Osteoblast (primary cell): ENCODE measurements at regions not wholly inside any gene's neighbourhood (a gene's known extent, or its start where the extent isn't known, plus 50 kb on each side); places are given as distances from the start of the nearest gene placed in this dataset.

Experiments
- DNase-seq: peaks from one replicate; pipeline ENCODE4 v3.0.0; 2011; ENCODE audit warnings: low spot score, mixed read lengths; ENCODE audit not compliant: insufficient read length; ENCODE audit errors: missing footprints
- H2AFZ ChIP-seq: 2 replicates; pipeline ENCODE4 v1.6.0; 2011; ENCODE audit warnings: mild to moderate bottlenecking, low read length
- H3K27ac ChIP-seq: 2 replicates; pipeline ENCODE4 v1.5.1; 2011; ENCODE audit warnings: mild to moderate bottlenecking, low read depth, low read length, moderate library complexity
- H3K27me3 ChIP-seq: 2 replicates; pipeline ENCODE4 v1.6.0; 2012; ENCODE audit warnings: mild to moderate bottlenecking, control low read depth, inconsistent platforms, low read length, moderate library complexity; ENCODE audit not compliant: insufficient read depth
- H3K36me3 ChIP-seq: 2 replicates; pipeline ENCODE4 v1.5.1; 2011; ENCODE audit warnings: mild to moderate bottlenecking, low read length, control low read depth, moderate library complexity; ENCODE audit not compliant: insufficient read depth
- H3K4me1 ChIP-seq: 2 replicates; pipeline ENCODE4 v1.5.1; 2011; ENCODE audit warnings: mild to moderate bottlenecking, low read length, control low read depth, moderate library complexity; ENCODE audit not compliant: insufficient read depth
- H3K4me2 ChIP-seq: 2 replicates; pipeline ENCODE4 v1.6.0; 2011; ENCODE audit warnings: mild to moderate bottlenecking, low read length; ENCODE audit not compliant: insufficient read depth
- H3K4me3 ChIP-seq: fragments of 200-600 bp; sonication (generic); 3 replicates; pipeline ENCODE4 v1.5.1; 2012; ENCODE audit warnings: mild to moderate bottlenecking, low read length, inconsistent platforms; ENCODE audit not compliant: insufficient read depth
- H3K79me2 ChIP-seq: 2 replicates; pipeline ENCODE4 v1.6.0; 2012; ENCODE audit warnings: mild to moderate bottlenecking, low read length, control low read depth, inconsistent platforms; ENCODE audit not compliant: insufficient read depth
- H3K9me3 ChIP-seq: 2 replicates; pipeline ENCODE4 v1.5.1; 2011; ENCODE audit warnings: low read depth, low read length, control low read depth
- H4K20me1 ChIP-seq: 2 replicates; pipeline ENCODE4 v1.6.0; 2012; ENCODE audit warnings: mild to moderate bottlenecking, low read length, control low read depth; ENCODE audit not compliant: insufficient read depth
- CTCF ChIP-seq: IDR thresholded peaks from 2 replicates; pipeline ENCODE4 v1.5.1; 2011; ENCODE audit warnings: mild to moderate bottlenecking, low read depth, low read length, moderate library complexity; ENCODE audit errors: extremely low read depth

- no peaks in the 10 kb centered on the region for H3K36me3 ChIP-seq
- no peak overlapping the region for H3K4me3 ChIP-seq
- TF ChIP-seq CTCF, result no peak
- H4K20me1 ChIP-seq, result no peaks in the 10 kb centered on the region
- H3K9me3 ChIP-seq, result peaks cover 3% of the 10 kb centered on the region
- no peak for DNase-seq
- no peaks in the 10 kb centered on the region for H3K4me1 ChIP-seq
- H3K4me2 ChIP-seq, result no peak overlapping the region
- H2AFZ ChIP-seq, result no peak overlapping the region
- no peak overlapping the region for H3K27ac ChIP-seq
- H3K27me3 ChIP-seq, result no peaks in the 10 kb centered on the region
- no peaks in the 10 kb centered on the region for H3K79me2 ChIP-seq
Observed at GRCh38 chr16:6349725-6350124, 982.9 kb upstream of the RBFOX1 start.

- TF ChIP-seq CTCF, result no peak
- Histone ChIP-seq H4K20me1 (no peaks in the 10 kb centered on the region), H3K27ac (no peak overlapping the region), H3K4me1 (no peaks in the 10 kb centered on the region), H3K4me2 (no peak overlapping the region), H2AFZ (no peak overlapping the region), H3K27me3 (no peaks in the 10 kb centered on the region), H3K4me3 (no peak overlapping the region), H3K36me3 (no peaks in the 10 kb centered on the region), H3K79me2 (no peaks in the 10 kb centered on the region), H3K9me3 (peaks cover 3% of the 10 kb centered on the region)
- DNase-seq, result no peak
Observed at GRCh38 chr16:6345090-6345489, 987.6 kb upstream of the RBFOX1 start.

- H4K20me1 ChIP-seq, result no peaks in the 10 kb centered on the region
- H3K79me2 ChIP-seq, result no peaks in the 10 kb centered on the region
- no peak for TF ChIP-seq CTCF
- H3K9me3 ChIP-seq, result peaks cover 3% of the 10 kb centered on the region
- no peaks in the 10 kb centered on the region for H3K27me3 ChIP-seq
- no peak for DNase-seq
- no peak overlapping the region for H2AFZ ChIP-seq
- H3K4me1 ChIP-seq, result no peaks in the 10 kb centered on the region
- no peak overlapping the region for H3K4me2 ChIP-seq
- H3K36me3 ChIP-seq, result no peaks in the 10 kb centered on the region
- H3K4me3 ChIP-seq, result no peak overlapping the region
- no peak overlapping the region for H3K27ac ChIP-seq
Observed at GRCh38 chr16:6343157-6343556, 989.5 kb upstream of the RBFOX1 start.

DNA sequence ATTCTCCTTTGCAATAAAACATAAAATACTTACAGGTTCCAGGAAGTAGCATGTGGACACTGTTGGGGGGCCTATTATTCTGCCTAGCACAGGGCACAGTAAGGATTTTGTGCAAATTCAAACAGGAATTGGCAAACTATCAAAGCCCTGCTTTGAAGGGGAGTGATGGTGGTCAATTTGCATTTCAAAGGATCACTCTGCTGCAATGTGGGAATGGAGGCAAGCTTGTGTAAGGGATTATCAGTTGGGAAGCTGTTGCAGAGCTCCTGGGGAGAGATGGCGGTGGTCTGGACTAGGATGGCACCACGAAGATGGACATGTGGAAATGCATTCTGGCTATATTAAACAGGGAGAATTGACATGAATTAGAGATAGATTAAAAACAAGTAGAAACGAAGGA is 990.7 kb upstream of the RBFOX1 start:
- H3K4me2 ChIP-seq, result no peak overlapping the region
- H4K20me1 ChIP-seq, result no peaks in the 10 kb centered on the region
- H3K36me3 ChIP-seq, result no peaks in the 10 kb centered on the region
- no peak for TF ChIP-seq CTCF
- peaks cover 3% of the 10 kb centered on the region for H3K9me3 ChIP-seq
- H3K27ac ChIP-seq, result no peak overlapping the region
- H3K4me3 ChIP-seq, result no peak overlapping the region
- DNase-seq, result no peak
- no peaks in the 10 kb centered on the region for H3K27me3 ChIP-seq
- H2AFZ ChIP-seq, result no peak overlapping the region
- H3K4me1 ChIP-seq, result no peaks in the 10 kb centered on the region
- H3K79me2 ChIP-seq, result no peaks in the 10 kb centered on the region
